ENCODE measurements at regions not wholly inside any gene's neighbourhood (a gene's known extent, or its start where the extent isn't known, plus 50 kb on each side); places are given as distances from the start of the nearest gene placed in this dataset.

DNA sequence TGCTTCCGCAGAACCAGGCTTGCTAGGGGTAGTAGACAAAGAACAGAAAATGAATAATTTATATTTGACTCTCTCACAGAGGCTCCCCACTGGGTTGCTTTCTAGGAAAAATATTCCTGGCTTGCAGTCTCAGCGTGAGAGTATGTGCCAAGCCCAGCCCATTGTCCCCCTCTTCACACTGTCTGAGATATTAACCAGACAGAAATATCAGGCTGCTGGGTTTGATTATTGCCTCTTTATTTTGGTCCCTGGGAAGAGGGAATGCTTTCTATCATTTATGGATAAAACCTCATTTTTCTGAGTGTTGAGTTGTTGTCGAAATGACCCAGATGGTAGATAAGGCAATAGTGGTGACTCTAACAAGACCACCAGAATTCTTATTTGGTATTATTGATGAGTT, 367.9 kb downstream of the METTL15 start:
- DNase-seq (ENCODE audit: low spot score): no peak

DNA sequence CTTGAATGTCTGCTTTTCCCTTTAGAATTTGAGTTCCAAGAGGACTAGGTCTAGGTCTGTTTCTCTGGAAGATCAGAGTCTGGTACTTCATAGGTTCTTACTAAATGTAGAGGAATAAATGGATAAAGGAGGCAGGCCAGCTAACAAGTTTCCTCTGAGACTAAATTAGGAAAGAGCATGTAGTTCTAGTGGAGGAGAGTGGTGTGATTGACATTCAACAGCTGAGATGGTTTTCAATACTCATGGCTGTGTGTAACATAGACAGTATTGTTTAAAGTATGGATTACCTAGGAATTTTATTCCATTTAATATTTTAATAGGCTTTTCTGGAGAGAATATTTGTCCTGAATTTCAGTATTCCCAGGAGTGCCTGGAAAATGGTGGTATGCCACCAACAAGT, 364.7 kb downstream of the METTL15 start:
- no peak for DNase-seq (ENCODE audit: low spot score)

DNA sequence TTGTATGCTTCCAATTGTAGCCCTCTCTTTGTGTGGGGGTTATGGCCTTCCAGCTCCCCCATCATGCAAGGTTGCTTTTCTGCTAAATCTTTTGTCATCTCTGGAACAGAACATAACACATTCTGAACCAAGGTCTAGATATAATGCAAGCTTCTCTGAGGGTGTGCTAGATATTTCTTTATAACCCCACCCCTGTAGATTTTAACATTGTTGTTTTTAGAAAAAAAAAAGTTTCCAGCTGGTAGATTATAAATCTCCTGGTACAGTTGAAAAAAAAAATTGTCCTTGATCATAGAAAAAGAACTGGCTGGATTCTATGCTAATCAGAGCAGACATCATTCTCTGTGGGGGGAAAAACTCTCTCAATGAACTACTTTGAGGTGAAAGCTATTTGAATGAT, 363.3 kb downstream of the METTL15 start:
- no peak for DNase-seq (ENCODE audit: low spot score)

DNA sequence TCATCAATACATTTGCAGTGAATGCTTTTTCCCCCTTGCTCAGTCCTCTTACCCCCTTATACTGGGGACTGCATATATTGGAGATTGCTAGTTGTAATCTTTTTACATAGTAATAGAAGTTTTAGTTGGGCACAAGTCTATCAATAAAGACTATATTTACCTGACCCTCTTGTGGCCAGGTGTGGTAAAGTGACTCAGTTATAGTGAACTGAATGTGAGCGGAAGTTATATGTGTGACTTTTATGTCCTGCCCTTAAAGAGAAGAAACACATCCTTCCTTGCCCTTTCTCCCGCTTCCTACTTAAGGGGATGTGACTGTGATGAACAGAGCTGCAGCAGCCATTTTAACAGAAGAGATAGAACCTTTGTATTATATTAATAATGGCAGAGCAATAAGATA, 362.0 kb downstream of the METTL15 start:
- no peak for DNase-seq (ENCODE audit: low spot score)

DNA sequence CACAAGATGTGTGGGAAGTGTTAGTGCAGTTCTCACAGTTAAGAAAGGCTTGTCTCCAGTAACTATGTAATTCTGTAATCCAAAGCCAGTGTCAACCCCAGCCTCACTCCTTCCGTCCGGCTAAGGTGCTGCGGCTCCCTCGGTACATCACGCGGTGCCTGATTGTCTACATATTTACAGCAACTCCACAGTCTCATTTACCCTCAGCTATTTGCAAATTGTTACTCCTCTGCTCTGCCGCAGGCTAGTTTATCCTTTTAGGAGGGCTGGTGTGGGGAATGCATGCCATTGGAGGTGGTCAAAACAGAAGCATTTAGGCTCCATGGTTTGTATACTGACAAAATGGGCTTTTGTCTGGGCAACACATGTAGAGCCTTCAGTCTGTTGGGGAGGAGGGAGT, 358.3 kb downstream of the METTL15 start:
- DNase-seq (ENCODE audit: low spot score): no peak

DNA sequence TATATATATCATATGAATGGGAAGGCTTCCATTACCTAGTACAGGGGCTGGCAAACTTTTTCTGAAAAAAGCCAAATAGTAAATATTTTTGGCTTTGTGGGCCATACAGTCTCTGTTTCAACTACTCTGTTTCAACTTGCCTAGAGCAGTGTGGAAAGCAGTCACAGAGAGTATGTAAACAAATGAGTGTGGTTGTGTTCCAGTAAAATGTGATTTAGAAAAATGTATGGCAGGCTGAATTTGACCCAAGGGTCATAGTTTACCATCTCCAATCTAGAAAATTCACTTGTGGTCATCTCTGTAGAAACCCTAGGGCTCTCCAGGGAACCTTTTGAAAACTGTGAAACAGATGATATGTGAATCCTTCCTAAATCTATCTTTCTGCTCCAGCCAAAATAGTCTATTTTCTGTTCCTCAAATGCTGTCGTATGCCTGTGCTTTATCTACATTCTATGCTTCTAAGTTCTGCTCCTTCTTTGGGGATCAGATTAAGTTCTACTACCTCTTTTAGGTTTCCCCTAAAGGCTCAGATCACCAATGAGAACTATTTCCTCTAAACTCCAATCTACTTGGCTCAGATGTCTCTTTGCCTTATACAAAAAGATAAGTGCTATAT, 356.2 kb downstream of the METTL15 start:
- DNase-seq (ENCODE audit: low spot score): no peak

DNA sequence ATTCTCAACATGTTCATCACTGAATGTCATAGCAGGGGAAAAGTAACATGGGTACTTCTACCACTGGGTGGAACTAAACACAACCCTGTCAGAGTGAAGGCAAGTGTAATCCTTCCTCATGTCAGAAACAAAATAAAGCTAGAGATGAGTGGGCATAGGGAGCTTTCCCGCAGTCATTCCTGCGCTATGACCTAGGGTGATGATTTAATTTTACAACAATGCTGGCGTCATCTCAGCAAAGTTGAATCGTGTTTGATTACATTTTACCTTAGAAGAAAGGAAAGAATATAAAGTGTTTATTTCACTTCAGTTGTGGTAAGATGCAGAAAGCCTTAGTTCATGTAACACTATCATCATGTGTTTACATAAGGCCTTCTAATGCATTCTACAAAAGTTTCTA, 355.6 kb downstream of the METTL15 start:
- DNase-seq (ENCODE audit: low spot score): no peak

DNA sequence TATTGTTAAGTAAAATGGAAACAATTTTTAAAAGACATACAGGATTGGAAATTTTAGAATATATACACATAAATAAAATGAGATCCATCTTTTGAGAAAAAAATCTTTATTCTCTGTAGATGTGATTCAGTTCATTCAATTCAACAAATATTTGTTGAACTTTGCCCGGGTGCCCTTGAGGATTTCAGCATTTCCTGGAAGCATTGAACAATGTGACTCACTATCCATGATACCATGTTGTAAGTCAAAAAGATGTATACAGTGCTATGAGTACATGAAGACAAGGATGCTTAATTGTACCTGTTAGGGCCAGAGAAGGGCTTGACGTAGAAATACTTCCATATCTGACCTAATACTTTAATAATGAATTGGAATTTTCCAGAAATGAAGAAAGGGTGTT, 353.7 kb downstream of the METTL15 start:
- DNase-seq (ENCODE audit: low spot score): no peak

DNA sequence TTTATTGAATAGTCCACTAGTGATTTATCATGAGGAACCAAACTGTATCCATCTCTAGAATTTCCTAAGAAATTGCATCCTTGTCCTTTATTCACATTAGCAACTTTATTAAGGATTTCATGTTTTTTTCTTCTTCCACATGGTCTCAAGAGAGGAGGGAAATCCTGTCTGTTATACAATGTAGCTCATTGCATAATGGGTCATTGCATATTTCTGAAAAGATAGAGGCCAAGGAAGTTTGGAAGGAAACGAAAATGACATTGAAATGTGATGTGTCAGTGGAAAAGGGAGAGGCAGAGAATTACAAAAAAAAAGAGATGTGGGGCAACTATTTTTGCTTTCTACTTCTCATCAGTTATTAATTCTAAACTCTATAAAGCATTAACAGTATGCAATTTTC, 353.1 kb downstream of the METTL15 start:
- no peak for DNase-seq (ENCODE audit: low spot score)

DNA sequence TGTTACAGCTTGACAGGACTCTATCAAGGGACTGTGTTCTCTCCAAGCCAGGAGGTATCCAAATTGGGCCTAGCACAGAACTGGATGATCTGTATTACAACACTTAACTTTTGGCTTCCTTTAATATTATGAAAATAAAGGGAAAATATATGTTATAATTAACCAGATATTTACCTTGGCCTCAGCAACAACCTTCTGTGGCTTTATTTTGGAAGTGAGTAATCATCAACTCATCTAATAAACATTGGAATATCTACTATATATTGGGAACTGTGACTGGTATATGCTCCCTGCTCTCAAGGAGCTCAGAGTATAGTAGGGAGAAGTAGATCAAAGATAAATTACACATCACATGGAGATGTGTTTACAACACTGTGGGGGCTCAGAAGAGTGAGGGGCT, 352.2 kb downstream of the METTL15 start:
- no peak for DNase-seq (ENCODE audit: low spot score)

DNA sequence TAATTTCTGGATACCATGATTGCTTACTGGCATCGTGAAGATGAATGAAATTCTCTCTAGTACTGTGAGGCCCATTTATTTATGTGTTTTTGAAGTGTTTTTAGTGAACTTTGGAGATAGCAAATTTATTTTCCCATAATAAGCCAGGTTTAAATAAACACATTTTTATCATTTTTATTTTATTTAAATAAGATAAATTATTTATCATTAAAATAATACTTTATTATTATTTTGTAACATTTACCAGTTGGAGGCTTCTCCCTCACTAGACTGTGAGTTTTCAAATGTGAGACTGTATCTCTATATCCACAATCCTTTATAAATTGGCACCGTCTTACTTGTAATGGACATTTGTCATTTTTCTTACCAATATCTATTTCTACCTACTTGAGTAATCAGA, 351.7 kb downstream of the METTL15 start:
- no peak for DNase-seq (ENCODE audit: low spot score)

DNA sequence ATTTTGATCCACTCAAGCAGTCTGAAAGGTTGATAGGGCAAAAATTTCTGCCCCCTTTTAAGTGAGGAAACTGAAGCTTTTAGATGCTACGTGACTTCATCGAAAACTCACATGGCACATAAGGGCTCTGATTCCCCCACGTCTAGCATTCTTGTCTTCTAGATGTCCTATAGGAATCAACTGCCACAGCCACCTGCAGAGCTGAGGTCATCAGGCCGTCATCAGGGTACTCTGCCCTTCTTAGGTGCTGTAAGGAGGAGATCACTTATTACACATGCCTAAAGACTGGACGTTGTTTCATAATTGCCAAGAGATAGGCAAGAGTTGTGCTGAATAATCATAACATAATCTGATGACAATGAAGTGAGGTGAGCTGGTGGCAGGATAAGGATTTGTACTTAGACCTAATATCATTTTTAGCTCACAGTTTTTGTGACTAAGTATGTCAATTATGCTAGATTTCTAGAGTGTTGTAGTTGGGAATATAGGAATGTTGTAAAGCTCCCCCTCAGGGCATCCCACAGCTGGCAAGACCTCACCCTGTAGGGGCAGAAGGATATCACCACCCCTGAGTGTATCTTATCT, 349.4 kb downstream of the METTL15 start:
- no peak for DNase-seq (ENCODE audit: low spot score)

DNA sequence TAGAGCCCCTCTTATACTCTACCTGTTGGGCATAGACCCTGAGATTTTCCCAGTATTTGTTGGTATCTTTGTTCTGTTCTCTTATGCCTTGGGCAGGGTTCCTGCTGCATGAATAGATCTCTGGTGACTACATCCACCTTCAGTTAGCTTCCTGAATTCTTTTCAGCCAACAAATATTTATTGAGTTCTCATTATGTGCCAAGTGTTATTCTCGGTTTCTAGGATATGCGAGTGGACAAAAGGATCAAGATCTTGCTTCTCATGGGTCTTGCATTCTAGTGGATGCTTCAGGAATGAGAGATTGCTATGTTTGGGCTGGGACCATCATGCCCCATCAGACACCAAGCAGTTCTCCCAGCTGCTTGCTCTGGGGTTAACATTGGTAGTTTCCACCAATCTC, 340.0 kb downstream of the METTL15 start:
- no peak for DNase-seq (ENCODE audit: low spot score)

DNA sequence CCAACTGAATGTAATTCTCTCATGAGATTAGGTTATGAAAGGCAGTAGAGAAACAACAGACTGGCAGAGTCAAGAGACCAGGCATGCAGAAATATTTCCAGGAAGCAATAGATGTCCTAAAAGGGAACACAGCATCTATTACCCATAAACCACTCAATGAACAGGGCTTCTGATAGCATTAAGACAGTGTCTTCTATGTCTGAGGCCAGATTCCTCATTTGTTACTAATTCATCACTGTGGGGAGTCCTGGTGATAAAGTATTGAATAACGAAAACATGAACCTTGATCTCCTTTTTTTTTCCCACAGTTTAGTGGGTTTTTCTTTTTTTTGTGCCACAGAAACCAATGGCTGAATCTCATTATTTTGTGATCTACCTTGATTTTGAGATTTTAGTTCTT, 339.0 kb downstream of the METTL15 start:
- DNase-seq (ENCODE audit: low spot score): no peak

DNA sequence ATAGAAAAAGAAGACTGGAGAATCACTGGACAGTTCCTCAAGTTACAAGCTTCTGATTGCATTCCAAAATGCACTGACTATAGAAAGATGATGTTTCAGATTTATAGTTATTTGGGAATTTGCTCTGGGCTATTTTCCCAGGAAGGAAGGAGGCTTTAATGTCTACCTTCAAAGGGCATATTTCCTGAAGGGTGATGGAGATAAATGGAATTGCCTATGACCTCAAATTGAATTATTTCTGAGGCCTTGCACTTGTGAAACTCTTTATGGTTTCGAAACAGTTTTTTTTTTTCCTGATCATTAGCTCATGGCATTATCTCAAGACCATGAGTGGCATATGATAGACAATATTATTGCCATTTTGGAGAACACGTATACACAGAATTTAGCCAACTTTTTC, 333.9 kb downstream of the METTL15 start:
- no peak for DNase-seq (ENCODE audit: low spot score)

DNA sequence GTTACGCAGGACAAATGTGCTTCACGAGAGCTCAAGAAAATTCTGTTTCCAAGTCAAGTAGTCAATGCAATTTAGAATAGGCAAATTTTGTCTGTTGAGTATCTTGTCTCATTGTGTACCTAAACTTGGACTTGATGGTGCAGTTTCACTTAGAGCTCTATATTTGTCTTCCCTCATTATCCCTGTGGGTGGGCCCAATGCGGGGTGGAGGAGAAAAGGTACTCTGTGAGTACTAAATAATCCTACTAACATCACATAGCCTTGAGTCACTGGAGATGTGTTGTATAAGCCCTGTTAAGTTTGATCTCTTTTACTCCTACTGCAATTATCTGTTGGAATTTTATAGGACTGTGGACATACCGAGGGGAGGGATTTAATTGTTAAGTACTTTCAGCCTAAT, 331.2 kb downstream of the METTL15 start:
- DNase-seq (ENCODE audit: low spot score): no peak

DNA sequence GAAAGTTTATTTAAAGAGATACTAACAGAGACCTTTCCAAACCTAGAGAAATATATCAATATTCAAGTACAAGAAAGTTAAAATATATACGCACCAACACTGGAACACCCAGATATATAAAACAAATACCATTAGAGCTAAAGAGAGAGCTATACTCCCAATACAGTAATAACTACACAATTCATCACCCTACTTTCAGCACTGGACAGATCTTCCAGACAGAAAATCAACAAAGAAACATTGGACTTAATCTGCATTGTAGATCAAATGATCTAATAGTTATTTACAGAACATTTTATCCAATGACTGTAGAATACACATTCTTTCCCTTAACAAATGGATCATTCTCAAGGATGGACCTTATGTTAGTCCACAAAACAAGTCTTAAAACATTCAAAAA, 311.9 kb downstream of the METTL15 start:
- no peak for DNase-seq (ENCODE audit: low spot score)

DNA sequence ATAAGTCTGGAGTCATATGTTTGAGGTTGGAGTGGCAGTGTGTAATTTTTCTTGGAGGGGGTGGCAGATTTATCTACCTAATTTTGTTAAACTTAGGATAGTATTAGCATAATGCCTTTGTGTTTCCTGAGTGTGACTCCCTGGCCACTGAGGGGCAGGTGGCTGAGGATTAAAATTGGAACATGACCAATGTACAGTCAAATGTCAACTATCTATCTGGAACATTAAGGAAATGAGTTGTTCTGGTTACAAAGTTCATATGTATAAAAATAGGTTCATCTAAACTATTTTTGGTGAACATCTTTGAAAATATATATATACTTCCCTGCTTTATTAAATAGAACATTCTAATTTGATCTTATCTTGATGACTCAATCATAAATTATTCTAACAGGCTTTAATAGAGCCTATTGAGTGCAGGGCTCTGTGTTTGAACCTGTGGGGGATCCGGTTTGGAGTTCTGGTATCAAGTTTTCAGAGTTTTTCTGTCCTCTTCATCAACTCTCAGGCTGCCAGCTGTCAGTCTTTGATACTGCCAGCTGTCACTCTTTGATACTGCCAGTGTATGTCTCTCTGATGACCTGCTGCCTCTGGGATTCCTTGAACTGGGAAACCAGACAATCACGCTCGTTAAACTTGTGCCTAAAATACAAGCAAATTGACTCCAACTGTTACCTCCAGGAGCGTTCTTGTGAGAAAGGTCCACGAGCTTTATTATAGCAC, 309.6 kb downstream of the METTL15 start:
- no peak for DNase-seq (ENCODE audit: low spot score)

DNA sequence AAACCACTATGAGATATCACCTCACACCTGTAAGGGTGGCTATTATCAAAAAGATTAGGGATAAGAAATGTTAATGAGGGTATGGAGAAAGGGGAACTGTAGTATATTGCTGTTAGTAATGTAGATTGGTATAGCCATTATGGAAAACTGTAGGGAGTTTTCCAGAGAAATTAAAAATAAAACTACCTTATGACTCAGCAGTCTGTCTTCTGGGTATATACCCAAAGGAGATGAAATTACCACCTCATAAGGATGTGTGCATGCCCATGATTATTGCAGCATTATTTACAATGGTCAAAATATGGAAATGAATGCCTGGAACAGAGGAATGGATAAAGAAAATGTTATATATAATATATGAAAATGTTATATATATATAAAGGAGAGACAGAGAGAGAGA, 303.8 kb downstream of the METTL15 start:
- no peak for DNase-seq (ENCODE audit: low spot score)

DNA sequence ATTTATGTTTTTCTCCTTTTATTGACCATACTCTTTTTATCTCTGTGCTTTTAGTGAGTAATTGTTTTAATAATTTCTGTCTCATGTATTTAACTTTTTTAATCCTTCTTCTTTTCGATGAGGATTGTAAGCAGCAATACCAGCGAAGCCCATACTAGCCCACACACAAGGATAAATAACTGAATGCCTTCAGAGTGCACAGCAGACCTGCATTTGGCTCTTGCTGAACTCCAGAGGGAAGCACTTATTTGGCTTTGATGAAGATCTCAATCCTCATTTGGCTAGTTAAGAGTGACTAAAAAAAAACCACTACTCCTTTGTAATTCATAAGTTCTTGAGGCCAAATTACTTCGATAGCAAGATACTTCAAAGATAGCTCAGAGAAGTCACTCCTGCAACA, 293.3 kb downstream of the METTL15 start:
- DNase-seq (ENCODE audit: low spot score): no peak

DNA sequence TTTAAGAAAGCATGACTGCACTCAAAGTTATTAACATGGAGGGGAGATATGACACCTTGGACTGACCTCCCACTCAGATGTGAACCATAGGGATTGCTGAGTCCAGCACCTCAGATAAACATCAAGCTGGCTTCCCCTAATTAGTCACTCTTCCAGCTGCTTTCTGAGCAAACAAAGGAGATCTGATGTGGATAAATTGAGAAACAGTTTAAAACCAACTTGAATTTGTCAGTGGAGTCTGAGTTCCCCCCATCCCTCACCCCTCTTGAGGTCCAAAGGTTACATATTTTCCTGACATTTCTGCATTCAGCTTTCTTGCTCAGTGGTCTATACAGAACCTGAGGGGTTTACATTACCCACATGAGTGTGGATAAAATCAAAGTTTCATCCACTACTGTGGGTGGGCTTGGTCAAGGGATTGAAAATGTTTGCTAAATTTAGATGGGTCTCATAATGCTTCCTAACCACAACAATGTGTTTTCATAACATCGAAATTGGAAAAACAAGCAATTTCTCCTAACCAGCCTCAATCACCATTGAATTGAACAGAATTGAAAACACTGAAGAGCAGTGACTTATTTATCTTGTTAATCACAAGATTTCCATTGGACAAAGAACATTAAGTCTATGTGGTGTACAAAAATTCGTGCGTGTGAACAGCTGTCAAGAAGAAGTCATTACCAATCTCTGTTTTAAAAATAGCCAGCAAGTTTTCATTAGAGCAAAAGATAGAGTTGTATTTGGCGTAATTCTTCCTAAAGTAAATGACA, 292.3 kb downstream of the METTL15 start:
- no peak for DNase-seq (ENCODE audit: low spot score)

DNA sequence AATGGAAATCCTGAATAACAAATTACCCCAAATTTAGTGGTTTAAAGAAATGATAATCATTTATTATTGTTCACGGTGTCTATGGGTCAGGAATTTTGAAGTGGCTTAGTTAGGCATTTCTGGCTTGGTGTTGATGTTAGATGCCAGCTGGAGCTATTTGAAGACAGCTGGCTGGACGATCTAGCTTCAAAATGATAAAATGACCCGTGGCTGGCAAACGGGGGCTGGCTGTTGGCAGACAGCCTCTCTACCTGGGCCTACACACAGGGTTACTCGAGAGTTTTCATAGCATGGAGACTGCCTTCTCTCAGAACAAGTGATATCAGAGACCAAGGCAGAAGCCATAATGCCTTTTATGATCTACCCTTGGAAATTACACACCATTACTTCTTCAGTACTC, 285.2 kb downstream of the METTL15 start:
- DNase-seq (ENCODE audit: low spot score): no peak

DNA sequence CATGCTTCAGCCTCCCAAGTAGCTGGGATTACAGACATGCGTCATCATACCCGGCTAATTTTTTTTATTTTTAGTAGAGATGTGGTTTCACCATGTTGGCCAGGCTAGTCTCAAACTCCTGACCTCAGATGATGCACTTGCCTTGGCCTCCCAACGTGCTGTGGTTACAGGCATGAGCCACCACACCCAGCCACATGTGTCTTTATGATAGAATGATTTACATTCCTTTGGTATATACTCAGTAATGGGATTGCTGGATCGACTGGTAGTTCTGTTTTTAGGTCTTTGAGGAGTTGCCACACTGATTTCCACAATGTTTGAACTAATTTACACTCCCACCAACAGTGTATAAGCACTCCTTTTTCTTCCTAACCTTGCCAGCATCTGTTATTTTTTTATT, 276.2 kb downstream of the METTL15 start:
- no peak for DNase-seq (ENCODE audit: low spot score)
